Upper lobe of left lung (tissue), 4 donors: ENCODE measurements at regions not wholly inside any gene's neighbourhood (a gene's known extent, or its start where the extent isn't known, plus 50 kb on each side); places are given as distances from the start of the nearest gene placed in this dataset.

Experiments
- CTCF ChIP-seq, 6 experiments: fragments of 450-650 bp in 4 of 6; fragments of 200-600 bp in 2 of 6; sonication (generic) in 2 of 6; IDR thresholded peaks; one replicate each; pipeline ENCODE4 v1.5.1; 2016 to 2019; ENCODE audit warnings: antibody characterized with exemption in 6 of 6
- EP300 ChIP-seq, 4 donors: sonication (generic); formaldehyde crosslinking; IDR thresholded peaks; one replicate each; pipeline ENCODE4 v1.5.1; 2017; ENCODE audit warnings: antibody characterized with exemption in 4 of 4, control low read depth in 2 of 4
- POLR2AphosphoS5 ChIP-seq, 2 donors: sonication (generic); formaldehyde crosslinking; IDR thresholded peaks; one replicate each; pipeline ENCODE4 v1.5.1; 2017; ENCODE audit warnings: antibody characterized with exemption in 2 of 2

GRCh38 chr5:57085306-57086081, 88.4 kb upstream of the GPBP1 start:
- TF ChIP-seq CTCF (IDR thresholded peaks at IDR 0.05) (no peak), POLR2AphosphoS5 (IDR thresholded peaks at IDR 0.05) (no peak), EP300 (IDR thresholded peaks at IDR 0.05) (no peak)
